Peyer's patch (tissue), 4 donors: ENCODE measurements at regions not wholly inside any gene's neighbourhood (a gene's known extent, or its start where the extent isn't known, plus 50 kb on each side); places are given as distances from the start of the nearest gene placed in this dataset.

Experiments used
- CTCF ChIP-seq, 6 experiments: fragments of 450-650 bp in 4 of 6; fragments of 200-600 bp in 2 of 6; sonication (generic) in 1 of 6; IDR thresholded peaks; one replicate each; pipeline ENCODE4 v1.5.1; 2017 to 2019; ENCODE audit warnings: antibody characterized with exemption in 6 of 6, mild to moderate bottlenecking in 3 of 6, moderate library complexity in 1 of 6
- POLR2A ChIP-seq, 2 donors: fragments of 450-650 bp; IDR thresholded peaks; one replicate each; pipeline ENCODE4 v1.5.1; 2017; ENCODE audit warnings: antibody characterized with exemption in 2 of 2, mild to moderate bottlenecking in 2 of 2, moderate library complexity in 2 of 2

- no peak for TF ChIP-seq CTCF (IDR thresholded peaks at IDR 0.05)
- no peak for TF ChIP-seq POLR2A (IDR thresholded peaks at IDR 0.05)
These were observed 375.5 kb downstream of the TLE1 start for GRCh38 chr9:81313877-81314276.
